OCI-LY1 (cell line): ENCODE measurements at regions not wholly inside any gene's neighbourhood (a gene's known extent, or its start where the extent isn't known, plus 50 kb on each side); places are given as distances from the start of the nearest gene placed in this dataset.

ENCODE experiments used
- H2AFZ ChIP-seq: fragments of 200-600 bp; sonication (generic), shearing (Covaris generic); 2 replicates; pipeline ENCODE4 v1.6.0; 2014; ENCODE audit warnings: antibody characterized with exemption, mild to moderate bottlenecking, low read length
- H3F3A ChIP-seq: fragments of 200-600 bp; sonication (generic), shearing (Covaris generic); 2 replicates; pipeline ENCODE4 v1.6.0; 2014; ENCODE audit warnings: mild to moderate bottlenecking, antibody characterized with exemption, low read length, moderate library complexity; ENCODE audit not compliant: insufficient read depth
- H3K27ac ChIP-seq: fragments of 200-600 bp; sonication (generic); 2 replicates; pipeline ENCODE4 v1.5.1; 2014; ENCODE audit warnings: low read length, mixed run types, mild to moderate bottlenecking, low read depth; ENCODE audit not compliant: poor library complexity, severe bottlenecking
- H3K27me3 ChIP-seq: fragments of 200-600 bp; sonication (generic); 2 replicates; pipeline ENCODE4 v1.6.0; 2014; ENCODE audit warnings: antibody characterized with exemption, mild to moderate bottlenecking, low read length, moderate library complexity; ENCODE audit not compliant: insufficient read depth
- H3K36me3 ChIP-seq: fragments of 200-600 bp; sonication (generic); 2 replicates; pipeline ENCODE4 v1.6.1; 2014; ENCODE audit warnings: mild to moderate bottlenecking, antibody characterized with exemption, low read length, moderate library complexity, mixed read lengths; ENCODE audit not compliant: insufficient read depth
- H3K4me1 ChIP-seq: fragments of 200-600 bp; sonication (generic); 2 replicates; pipeline ENCODE4 v1.5.1; 2014; ENCODE audit warnings: mild to moderate bottlenecking, low read length, moderate library complexity; ENCODE audit not compliant: insufficient read depth, severe bottlenecking
- H3K4me2 ChIP-seq: fragments of 200-600 bp; sonication (generic), shearing (Covaris generic); 2 replicates; pipeline ENCODE4 v1.6.1; 2014; ENCODE audit warnings: low read length
- H3K4me3 ChIP-seq: fragments of 200-600 bp; sonication (generic); 2 replicates; pipeline ENCODE4 v1.5.1; 2014; ENCODE audit warnings: low read length, low read depth, mild to moderate bottlenecking, mixed read lengths; ENCODE audit not compliant: poor library complexity, severe bottlenecking
- H3K79me2 ChIP-seq: fragments of 200-600 bp; shearing (Covaris generic); 2 replicates; pipeline ENCODE4 v1.6.1; 2016; ENCODE audit warnings: mixed run types, low read length, mixed read lengths; ENCODE audit not compliant: insufficient read depth
- H3K9ac ChIP-seq: fragments of 200-600 bp; sonication (generic), shearing (Covaris generic); 2 replicates; pipeline ENCODE4 v1.6.1; 2014; ENCODE audit warnings: mild to moderate bottlenecking, low read length, mixed read lengths
- H3K9me2 ChIP-seq: fragments of 200-600 bp; sonication (generic), shearing (Covaris generic); 2 replicates; pipeline ENCODE4 v1.6.1; 2014; ENCODE audit warnings: low read depth, mild to moderate bottlenecking, low read length, mixed read lengths
- H3K9me3 ChIP-seq: fragments of 200-600 bp; shearing (Covaris generic); 2 replicates; pipeline ENCODE4 v1.6.1; 2014; ENCODE audit warnings: low read length, mixed read lengths
- H4K20me1 ChIP-seq: fragments of 200-600 bp; sonication (generic), shearing (Covaris generic); 2 replicates; pipeline ENCODE4 v1.6.0; 2016; ENCODE audit warnings: mild to moderate bottlenecking, low read length; ENCODE audit not compliant: insufficient read depth
- EZH2 ChIP-seq: fragments of 200-600 bp; sonication (generic), shearing (Covaris generic); IDR thresholded peaks from 2 replicates; pipeline ENCODE4 v1.8.0; 2017; ENCODE audit warnings: borderline replicate concordance, mixed run types, mild to moderate bottlenecking, antibody characterized with exemption, low read length, moderate library complexity, mixed read lengths
- TF ChIP-seq, protein P1 (sequence below): fragments of 200-600 bp; sonication (generic), shearing (Covaris generic); IDR thresholded peaks from 2 replicates; pipeline ENCODE4 v1.5.1; 2017; ENCODE audit warnings: mild to moderate bottlenecking, antibody characterized with exemption, low read length, moderate library complexity, mixed read lengths

DNA sequence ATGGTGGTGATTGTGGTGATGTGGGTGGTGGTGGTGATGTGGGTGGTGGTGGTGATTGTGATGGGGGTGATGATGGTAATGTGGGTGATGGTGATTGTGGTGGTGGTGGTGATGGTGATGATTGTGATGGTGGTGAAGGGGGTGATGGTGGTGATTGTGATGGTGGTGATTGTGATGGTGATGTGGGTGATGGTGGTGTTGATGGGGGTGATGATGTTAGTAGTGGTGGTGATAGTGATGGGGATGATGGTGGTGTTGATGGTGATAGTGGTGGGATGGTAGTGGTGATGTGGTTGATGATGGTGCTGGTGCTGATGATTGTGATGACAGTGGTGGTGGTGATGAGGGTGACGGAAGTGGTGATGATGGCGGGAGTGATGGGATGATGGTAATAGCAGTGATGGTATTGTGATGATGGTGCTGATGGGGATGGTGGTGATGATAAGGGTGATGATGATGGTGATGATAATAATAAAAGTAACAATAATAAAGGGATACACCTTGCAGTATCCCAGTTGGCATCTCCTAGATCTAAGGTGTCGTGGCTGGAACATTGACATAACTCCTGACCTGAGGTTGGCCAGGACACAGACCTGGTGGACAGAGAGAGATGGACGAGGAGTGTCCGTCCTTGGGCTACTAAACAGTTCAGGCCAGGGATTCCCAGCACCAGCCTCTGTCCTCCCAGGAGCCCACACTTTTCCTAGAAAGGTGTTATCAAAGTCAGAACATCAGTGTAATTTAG is 344.5 kb downstream of the SEC14L1 start:
- H3K9me2 ChIP-seq = no peaks in the 10 kb centered on the region
- H3K79me2 ChIP-seq = peaks cover 42% of the 10 kb centered on the region
- no peak overlapping the region for H2AFZ ChIP-seq
- no peak overlapping the region for H3K9ac ChIP-seq
- H3K4me3 ChIP-seq = no peak overlapping the region
- H3K4me1 ChIP-seq = peaks cover 36% of the 10 kb centered on the region
- H3F3A ChIP-seq = no peaks in the 10 kb centered on the region
- TF ChIP-seq, protein P1, sequence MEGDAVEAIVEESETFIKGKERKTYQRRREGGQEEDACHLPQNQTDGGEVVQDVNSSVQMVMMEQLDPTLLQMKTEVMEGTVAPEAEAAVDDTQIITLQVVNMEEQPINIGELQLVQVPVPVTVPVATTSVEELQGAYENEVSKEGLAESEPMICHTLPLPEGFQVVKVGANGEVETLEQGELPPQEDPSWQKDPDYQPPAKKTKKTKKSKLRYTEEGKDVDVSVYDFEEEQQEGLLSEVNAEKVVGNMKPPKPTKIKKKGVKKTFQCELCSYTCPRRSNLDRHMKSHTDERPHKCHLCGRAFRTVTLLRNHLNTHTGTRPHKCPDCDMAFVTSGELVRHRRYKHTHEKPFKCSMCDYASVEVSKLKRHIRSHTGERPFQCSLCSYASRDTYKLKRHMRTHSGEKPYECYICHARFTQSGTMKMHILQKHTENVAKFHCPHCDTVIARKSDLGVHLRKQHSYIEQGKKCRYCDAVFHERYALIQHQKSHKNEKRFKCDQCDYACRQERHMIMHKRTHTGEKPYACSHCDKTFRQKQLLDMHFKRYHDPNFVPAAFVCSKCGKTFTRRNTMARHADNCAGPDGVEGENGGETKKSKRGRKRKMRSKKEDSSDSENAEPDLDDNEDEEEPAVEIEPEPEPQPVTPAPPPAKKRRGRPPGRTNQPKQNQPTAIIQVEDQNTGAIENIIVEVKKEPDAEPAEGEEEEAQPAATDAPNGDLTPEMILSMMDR = no peak
- no peak for TF ChIP-seq EZH2
- no peak overlapping the region for H3K4me2 ChIP-seq
- H3K27ac ChIP-seq = no peak overlapping the region
- H3K27me3 ChIP-seq = no peaks in the 10 kb centered on the region
- H3K9me3 ChIP-seq = no peaks in the 10 kb centered on the region
- peaks cover 100% of the 10 kb centered on the region for H3K36me3 ChIP-seq
- no peaks in the 10 kb centered on the region for H4K20me1 ChIP-seq

DNA sequence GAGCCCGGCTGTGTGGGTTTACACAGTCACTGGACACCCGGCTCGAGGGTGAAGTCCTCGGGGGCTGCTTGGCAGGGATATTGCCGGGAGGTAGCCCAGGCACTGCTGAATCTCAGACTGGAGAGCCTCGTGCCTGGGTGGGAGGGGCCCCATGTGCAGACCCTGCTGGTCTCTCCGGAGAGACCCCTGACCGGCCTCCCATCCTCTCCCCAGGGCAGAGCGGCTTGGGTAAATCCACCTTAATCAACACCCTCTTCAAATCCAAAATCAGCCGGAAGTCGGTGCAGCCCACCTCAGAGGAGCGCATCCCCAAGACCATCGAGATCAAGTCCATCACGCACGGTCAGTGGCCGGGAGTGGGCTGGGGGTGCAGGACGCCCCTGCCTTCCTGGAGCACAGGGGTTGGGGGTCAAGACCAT is 346.5 kb downstream of the SEC14L1 start:
- Histone ChIP-seq H3K4me3 (no peak overlapping the region), H2AFZ (no peak overlapping the region), H3K27me3 (no peaks in the 10 kb centered on the region), H3K79me2 (peaks cover 28% of the 10 kb centered on the region), H4K20me1 (no peaks in the 10 kb centered on the region), H3K4me2 (no peak overlapping the region), H3K9ac (no peak overlapping the region), H3K27ac (peak overlapping the region; percentile 53), H3K9me2 (no peaks in the 10 kb centered on the region), H3K4me1 (peaks cover 53% of the 10 kb centered on the region), H3K9me3 (no peaks in the 10 kb centered on the region), H3K36me3 (peaks cover 99% of the 10 kb centered on the region), H3F3A (no peaks in the 10 kb centered on the region)
- TF ChIP-seq EZH2 = no peak
- TF ChIP-seq, protein P1 = no peak

DNA sequence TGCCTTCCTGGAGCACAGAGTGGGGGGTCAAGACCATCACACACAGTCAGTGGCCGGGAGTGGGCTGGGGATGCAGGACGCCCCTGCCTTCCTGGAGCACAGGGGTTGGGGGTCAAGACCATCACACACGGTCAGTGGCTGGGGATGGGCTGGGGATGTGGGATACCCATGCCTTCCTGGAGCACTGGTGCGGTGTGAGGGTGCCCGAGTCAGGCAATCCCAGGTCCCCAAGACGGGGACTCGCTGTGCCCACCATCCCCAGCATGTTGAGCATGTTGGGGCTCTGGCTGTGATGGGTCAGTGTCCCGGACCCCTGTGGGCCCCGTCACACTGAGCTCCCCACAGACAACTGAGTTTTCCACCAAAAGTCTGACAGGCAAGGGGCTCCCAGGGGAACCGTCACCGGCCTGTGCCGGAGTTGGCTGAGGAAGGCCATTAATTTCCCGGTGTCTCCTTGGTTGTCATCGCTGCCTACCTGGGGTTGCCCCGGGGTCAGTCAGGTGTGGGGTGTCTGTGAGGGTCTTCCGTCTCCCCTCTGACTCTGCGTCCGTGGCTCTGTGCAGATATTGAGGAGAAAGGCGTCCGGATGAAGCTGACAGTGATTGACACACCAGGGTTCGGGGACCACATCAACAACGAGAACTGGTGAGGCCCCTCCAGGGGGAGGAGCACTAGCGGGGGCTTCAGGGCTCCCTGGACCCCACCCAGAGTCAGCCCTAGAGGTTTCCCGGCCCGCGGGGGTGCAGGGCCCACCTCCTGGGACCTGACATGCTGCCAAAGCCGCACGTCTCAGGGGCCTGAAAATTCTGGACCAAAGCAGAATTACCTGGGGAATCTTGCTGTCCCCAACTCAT is 347.1 kb downstream of the SEC14L1 start:
- Histone ChIP-seq H3K9me2 (no peaks in the 10 kb centered on the region), H3K79me2 (peaks cover 24% of the 10 kb centered on the region), H3K27me3 (no peaks in the 10 kb centered on the region), H3K9me3 (no peaks in the 10 kb centered on the region), H3K4me2 (no peak overlapping the region), H2AFZ (no peak overlapping the region), H3K4me1 (peaks cover 60% of the 10 kb centered on the region), H4K20me1 (no peaks in the 10 kb centered on the region), H3F3A (no peaks in the 10 kb centered on the region), H3K36me3 (peaks cover 99% of the 10 kb centered on the region), H3K4me3 (no peak overlapping the region), H3K9ac (no peak overlapping the region), H3K27ac (no peak overlapping the region)
- no peak for TF ChIP-seq EZH2
- TF ChIP-seq, protein P1 = no peak
